ENCODE measurements at regions not wholly inside any gene's neighbourhood (a gene's known extent, or its start where the extent isn't known, plus 50 kb on each side); places are given as distances from the start of the nearest gene placed in this dataset.
A peak's percentile ranks its signal among the peaks of the same experiment; 100 is the strongest.

DNA sequence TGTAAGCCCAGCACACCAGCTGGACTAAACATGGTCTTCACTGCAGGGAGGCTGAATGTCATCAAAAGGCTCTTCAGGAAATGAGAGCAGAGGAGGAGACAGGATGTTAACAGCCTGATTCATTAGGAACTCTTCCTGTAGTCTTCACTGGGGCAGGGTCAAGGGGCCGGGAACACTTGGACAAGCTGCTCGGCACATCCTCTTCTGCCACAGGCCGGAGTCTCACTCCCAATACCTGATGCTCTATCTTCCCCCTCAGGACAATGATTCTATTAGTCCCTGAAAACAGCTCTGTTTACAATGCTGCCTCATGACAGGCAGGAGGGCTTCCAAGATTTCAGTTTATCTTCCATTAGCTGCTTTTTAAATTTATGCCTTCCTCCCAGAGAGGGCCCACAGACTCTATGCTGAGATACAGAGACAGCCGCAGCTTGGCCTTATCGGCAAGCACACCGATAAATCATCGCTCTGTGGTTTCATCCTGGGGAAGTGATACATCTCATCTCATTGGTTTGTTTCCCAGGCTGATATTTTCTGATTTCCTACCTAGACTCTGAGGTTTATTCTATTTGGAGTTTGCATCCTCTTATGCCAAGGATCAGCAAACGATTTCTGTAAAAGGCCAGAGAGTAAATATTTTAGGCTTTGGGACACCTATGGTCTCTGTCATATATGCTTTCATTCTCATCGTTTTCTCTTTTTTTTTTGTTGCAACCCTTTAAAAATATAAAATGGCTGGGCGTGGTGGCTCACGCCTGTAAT is 214.0 kb upstream of the ASIC2 start:
- Histone ChIP-seq H3K9ac (ENCODE audit: low read length in 3 of 3) (no peak overlapping the region), H3K9me3 (ENCODE audit: control insufficient read depth in 2 of 3, insufficient read depth in 1 of 3, low read length in 3 of 3) (no peaks in the 10 kb centered on the region), H3K27me3 (ENCODE audit: control insufficient read depth, insufficient read depth, low read length) (no peaks in the 10 kb centered on the region), H3K4me3 (ENCODE audit: low read length in 3 of 3) (no peak overlapping the region), H3K36me3 (ENCODE audit: control insufficient read depth in 2 of 3, insufficient read depth in 3 of 3, low read length in 3 of 3) (no peaks in the 10 kb centered on the region), H3K27ac (ENCODE audit: low read depth in 2 of 2, low read length in 2 of 2) (no peak overlapping the region), H3K4me1 (ENCODE audit: control insufficient read depth in 2 of 3, insufficient read depth in 2 of 3, low read depth in 1 of 3, low read length in 3 of 3) (no peaks in the 10 kb centered on the region)
- DNase-seq (peak; percentile 43 to 86 (median 49)), FAIRE-seq (no peak)
- TF ChIP-seq, protein P1, sequence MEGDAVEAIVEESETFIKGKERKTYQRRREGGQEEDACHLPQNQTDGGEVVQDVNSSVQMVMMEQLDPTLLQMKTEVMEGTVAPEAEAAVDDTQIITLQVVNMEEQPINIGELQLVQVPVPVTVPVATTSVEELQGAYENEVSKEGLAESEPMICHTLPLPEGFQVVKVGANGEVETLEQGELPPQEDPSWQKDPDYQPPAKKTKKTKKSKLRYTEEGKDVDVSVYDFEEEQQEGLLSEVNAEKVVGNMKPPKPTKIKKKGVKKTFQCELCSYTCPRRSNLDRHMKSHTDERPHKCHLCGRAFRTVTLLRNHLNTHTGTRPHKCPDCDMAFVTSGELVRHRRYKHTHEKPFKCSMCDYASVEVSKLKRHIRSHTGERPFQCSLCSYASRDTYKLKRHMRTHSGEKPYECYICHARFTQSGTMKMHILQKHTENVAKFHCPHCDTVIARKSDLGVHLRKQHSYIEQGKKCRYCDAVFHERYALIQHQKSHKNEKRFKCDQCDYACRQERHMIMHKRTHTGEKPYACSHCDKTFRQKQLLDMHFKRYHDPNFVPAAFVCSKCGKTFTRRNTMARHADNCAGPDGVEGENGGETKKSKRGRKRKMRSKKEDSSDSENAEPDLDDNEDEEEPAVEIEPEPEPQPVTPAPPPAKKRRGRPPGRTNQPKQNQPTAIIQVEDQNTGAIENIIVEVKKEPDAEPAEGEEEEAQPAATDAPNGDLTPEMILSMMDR (IDR thresholded peaks at IDR 0.05; ENCODE audit: borderline replicate concordance, extremely low read depth, insufficient read depth), result no peak
- intact Hi-C loops (cut with DNase I), result no loop called here

DNA sequence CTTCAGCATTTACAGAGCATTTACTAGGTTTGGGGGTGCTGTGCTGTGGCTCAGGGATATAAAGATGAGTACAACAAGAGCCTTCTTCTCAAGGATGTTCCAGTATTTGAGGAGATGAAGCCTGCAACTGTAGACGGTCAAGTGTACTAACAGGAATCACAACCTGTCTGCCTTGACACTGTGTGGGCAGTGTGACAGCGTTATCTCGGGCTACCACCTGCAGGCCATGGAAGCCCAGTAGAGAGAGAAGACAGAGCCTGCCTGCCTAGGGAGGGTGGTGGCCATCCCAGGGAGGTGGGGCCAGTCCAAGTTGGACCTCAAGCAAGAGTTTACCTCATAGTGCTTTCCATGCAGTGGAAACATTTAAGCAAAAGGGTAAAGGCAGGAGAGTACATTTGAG is 215.1 kb upstream of the ASIC2 start:
- DNase-seq (no peak), FAIRE-seq (no peak)
- no peak overlapping the region for H3K27ac ChIP-seq (ENCODE audit: low read depth in 2 of 2, low read length in 2 of 2)
- no peak overlapping the region for H3K4me3 ChIP-seq (ENCODE audit: low read length in 3 of 3)
- TF ChIP-seq, protein P1 (IDR thresholded peaks at IDR 0.05; ENCODE audit: borderline replicate concordance, extremely low read depth, insufficient read depth), result no peak
- no peaks in the 10 kb centered on the region for H3K36me3 ChIP-seq (ENCODE audit: control insufficient read depth in 2 of 3, insufficient read depth in 3 of 3, low read length in 3 of 3)
- intact Hi-C loops (cut with DNase I), result no loop called here
- no peaks in the 10 kb centered on the region for H3K4me1 ChIP-seq (ENCODE audit: control insufficient read depth in 2 of 3, insufficient read depth in 2 of 3, low read depth in 1 of 3, low read length in 3 of 3)
- no peak overlapping the region for H3K9ac ChIP-seq (ENCODE audit: low read length in 3 of 3)
- H3K9me3 ChIP-seq (ENCODE audit: control insufficient read depth in 2 of 3, insufficient read depth in 1 of 3, low read length in 3 of 3), result no peaks in the 10 kb centered on the region
- no peaks in the 10 kb centered on the region for H3K27me3 ChIP-seq (ENCODE audit: control insufficient read depth, insufficient read depth, low read length)

DNA sequence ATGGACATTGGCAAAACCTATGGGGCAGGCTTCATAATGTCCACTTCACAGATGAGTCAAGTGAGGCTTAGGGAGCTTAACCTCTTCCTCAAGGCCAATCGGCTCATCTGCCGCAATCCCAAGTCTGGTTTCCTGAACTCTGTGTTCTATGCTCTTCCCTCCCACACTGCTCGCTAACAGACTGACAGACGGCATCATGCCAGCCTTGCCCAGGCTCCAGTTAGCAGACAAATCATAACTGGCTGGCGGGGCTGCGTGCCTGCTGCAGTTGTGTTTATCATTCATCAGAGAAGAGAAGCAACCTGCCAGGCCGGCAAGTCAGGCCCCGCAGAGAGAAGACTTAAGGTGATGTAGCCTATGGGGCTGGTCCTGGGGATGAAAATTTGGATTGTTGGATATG is 216.2 kb upstream of the ASIC2 start:
- Histone ChIP-seq H3K9me3 (ENCODE audit: control insufficient read depth in 2 of 3, insufficient read depth in 1 of 3, low read length in 3 of 3) (no peaks in the 10 kb centered on the region), H3K9ac (ENCODE audit: low read length in 3 of 3) (no peak overlapping the region), H3K4me3 (ENCODE audit: low read length in 3 of 3) (no peak overlapping the region), H3K36me3 (ENCODE audit: control insufficient read depth in 2 of 3, insufficient read depth in 3 of 3, low read length in 3 of 3) (no peaks in the 10 kb centered on the region), H3K4me1 (ENCODE audit: control insufficient read depth in 2 of 3, insufficient read depth in 2 of 3, low read depth in 1 of 3, low read length in 3 of 3) (no peaks in the 10 kb centered on the region), H3K27me3 (ENCODE audit: control insufficient read depth, insufficient read depth, low read length) (no peaks in the 10 kb centered on the region), H3K27ac (ENCODE audit: low read depth in 2 of 2, low read length in 2 of 2) (peak overlapping the region in 1 of 2 donors; percentile 23)
- intact Hi-C loops (cut with DNase I), result no loop called here
- FAIRE-seq (no peak), DNase-seq (no peak)
- TF ChIP-seq, protein P1 (IDR thresholded peaks at IDR 0.05; ENCODE audit: borderline replicate concordance, extremely low read depth, insufficient read depth), result no peak

DNA sequence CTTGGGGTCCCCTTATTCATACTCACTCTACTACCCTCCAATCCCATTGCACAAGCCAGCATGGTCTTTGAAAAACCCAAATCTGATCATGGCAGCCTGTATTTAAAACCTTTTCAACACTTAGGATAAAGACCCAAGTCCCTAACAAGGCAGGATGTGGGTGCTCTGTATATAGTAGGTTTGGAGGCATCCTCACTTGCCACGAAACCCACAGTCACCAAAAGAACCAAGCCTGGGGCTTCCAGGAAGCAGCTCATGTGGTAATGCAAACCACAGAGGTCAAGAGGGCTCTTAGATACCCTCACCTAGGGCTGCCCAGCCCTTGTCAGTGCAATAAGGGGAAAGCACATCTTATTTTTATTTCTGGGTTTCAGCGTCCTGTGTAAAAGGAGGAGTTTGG is 218.6 kb upstream of the ASIC2 start:
- TF ChIP-seq, protein P1 (IDR thresholded peaks at IDR 0.05; ENCODE audit: borderline replicate concordance, extremely low read depth, insufficient read depth), result no peak
- no peak for FAIRE-seq
- DNase-seq, result no peak

More for the DNA sequence above, 218.6 kb upstream of the ASIC2 start:
- intact Hi-C loops (cut with DNase I), result no loop called here
- H3K9me3 ChIP-seq (ENCODE audit: control insufficient read depth in 2 of 3, insufficient read depth in 1 of 3, low read length in 3 of 3), result no peaks in the 10 kb centered on the region
- no peaks in the 10 kb centered on the region for H3K27me3 ChIP-seq (ENCODE audit: control insufficient read depth, insufficient read depth, low read length)
- H3K9ac ChIP-seq (ENCODE audit: low read length in 3 of 3), result no peak overlapping the region
- H3K4me1 ChIP-seq (ENCODE audit: control insufficient read depth in 2 of 3, insufficient read depth in 2 of 3, low read depth in 1 of 3, low read length in 3 of 3), result no peaks in the 10 kb centered on the region
- H3K36me3 ChIP-seq (ENCODE audit: control insufficient read depth in 2 of 3, insufficient read depth in 3 of 3, low read length in 3 of 3), result no peaks in the 10 kb centered on the region
- no peak overlapping the region for H3K4me3 ChIP-seq (ENCODE audit: low read length in 3 of 3)
- H3K27ac ChIP-seq (ENCODE audit: low read depth in 2 of 2, low read length in 2 of 2), result no peak overlapping the region

Measured in kidney (tissue), 13 donors.